ENCODE measurements at regions not wholly inside any gene's neighbourhood (a gene's known extent, or its start where the extent isn't known, plus 50 kb on each side); places are given as distances from the start of the nearest gene placed in this dataset.

DNA sequence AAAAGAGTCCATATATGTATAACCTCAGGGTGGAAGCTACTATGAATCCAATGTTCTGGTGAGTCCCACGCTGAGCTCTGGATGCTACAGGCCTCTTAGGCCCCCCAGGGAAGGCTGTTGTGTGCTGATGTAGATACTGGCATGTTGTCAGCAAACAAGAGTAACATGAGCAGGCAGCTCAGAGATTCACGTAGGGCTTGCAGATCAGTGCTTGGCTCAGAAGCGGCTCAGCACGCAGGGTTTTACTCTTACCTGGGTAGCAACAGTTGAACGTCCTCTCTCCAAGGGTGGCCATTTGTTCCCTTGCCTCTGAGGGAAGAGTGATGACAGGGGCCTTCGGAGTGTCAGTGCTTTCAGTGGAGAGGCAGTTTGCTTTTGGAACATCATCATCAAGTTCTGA is 93.4 kb downstream of the ZFP64 start:
- Histone ChIP-seq H3K9me3 (ENCODE audit: control insufficient read depth, insufficient read depth, low read length) (no peaks in the 10 kb centered on the region), H3K36me3 (ENCODE audit: control insufficient read depth, insufficient read depth, low read length) (peaks cover 41% of the 10 kb centered on the region), H3K27me3 (ENCODE audit: control insufficient read depth, insufficient read depth, low read length) (peaks cover 40% of the 10 kb centered on the region), H3K9ac (ENCODE audit: low read depth, low read length) (no peak overlapping the region), H3K27ac (ENCODE audit: low read depth, low read length) (no peak overlapping the region), H3K4me3 (ENCODE audit: low read depth, low read length) (no peak overlapping the region), H3K4me1 (ENCODE audit: control insufficient read depth, insufficient read depth, low read length) (peaks cover 10% of the 10 kb centered on the region)

DNA sequence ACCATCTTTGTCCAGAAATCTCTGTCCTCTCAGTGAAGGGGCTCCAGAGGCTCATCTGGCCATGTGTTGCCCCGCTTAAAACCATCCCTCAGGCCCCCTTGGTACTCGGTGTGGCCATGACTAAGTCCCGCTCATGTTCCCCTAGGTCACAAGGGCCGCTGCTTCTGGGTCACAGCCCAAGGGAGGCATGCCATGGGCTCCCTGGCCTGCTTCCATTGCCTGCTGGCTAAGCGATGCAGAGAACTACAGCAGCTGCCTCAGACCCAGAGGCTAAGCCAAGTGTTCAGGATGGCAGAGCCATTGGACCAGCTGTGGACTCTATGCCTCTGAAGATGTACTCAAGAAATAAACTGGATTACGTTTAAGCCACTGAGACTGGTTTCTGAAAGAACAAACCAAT is 95.5 kb downstream of the ZFP64 start:
- Histone ChIP-seq H3K9me3 (ENCODE audit: control insufficient read depth, insufficient read depth, low read length) (no peaks in the 10 kb centered on the region), H3K27me3 (ENCODE audit: control insufficient read depth, insufficient read depth, low read length) (peaks cover 19% of the 10 kb centered on the region), H3K9ac (ENCODE audit: low read depth, low read length) (no peak overlapping the region), H3K4me1 (ENCODE audit: control insufficient read depth, insufficient read depth, low read length) (peaks cover 3% of the 10 kb centered on the region; the same call in 1 of the 2 replicates), H3K27ac (ENCODE audit: low read depth, low read length) (no peak overlapping the region), H3K36me3 (ENCODE audit: control insufficient read depth, insufficient read depth, low read length) (peaks cover 41% of the 10 kb centered on the region), H3K4me3 (ENCODE audit: low read depth, low read length) (no peak overlapping the region)

DNA sequence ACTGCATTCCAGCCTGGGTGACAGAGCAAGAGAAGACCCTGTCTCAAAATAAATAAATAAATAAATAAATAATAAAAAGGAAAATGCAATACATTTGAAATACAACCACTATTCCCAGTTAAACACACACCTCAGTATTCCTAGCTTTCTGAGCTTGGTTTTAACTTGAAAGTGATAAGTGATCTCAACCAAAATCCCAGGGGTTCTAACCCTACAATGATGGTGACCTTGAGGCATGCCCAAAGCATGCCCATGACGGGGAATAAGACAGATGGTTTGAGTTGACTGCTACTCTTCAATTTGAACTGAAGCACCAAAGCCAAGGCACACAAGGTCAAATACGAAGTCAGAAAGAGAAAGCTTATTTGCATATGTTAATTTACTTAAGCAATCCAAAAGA is 96.9 kb downstream of the ZFP64 start:
- Histone ChIP-seq H3K27ac (ENCODE audit: low read depth, low read length) (no peak overlapping the region), H3K4me1 (ENCODE audit: control insufficient read depth, insufficient read depth, low read length) (peaks cover 3% of the 10 kb centered on the region; the same call in 1 of the 2 replicates), H3K27me3 (ENCODE audit: control insufficient read depth, insufficient read depth, low read length) (peaks cover 7% of the 10 kb centered on the region), H3K4me3 (ENCODE audit: low read depth, low read length) (no peak overlapping the region), H3K9me3 (ENCODE audit: control insufficient read depth, insufficient read depth, low read length) (no peaks in the 10 kb centered on the region), H3K9ac (ENCODE audit: low read depth, low read length) (no peak overlapping the region), H3K36me3 (ENCODE audit: control insufficient read depth, insufficient read depth, low read length) (peaks cover 41% of the 10 kb centered on the region)

DNA sequence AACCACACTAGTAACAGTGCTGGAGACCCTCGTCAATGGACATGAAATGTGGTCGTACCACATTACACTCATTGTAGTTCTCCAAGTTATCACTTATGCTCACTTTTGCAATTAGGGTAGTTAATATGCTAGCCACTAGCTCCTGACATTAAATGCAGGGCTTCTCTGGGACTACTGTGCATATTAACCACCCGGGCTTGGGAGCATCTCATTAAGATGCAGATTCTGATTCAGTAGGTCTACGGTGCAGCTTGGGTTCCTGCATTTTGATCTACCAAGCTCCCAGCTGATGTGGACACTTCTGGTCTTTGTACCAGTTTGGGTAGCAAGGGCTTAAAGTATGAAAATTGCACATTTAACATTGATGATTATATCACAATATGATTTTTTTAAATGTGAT is 98.0 kb downstream of the ZFP64 start:
- Histone ChIP-seq H3K4me3 (ENCODE audit: low read depth, low read length) (no peak overlapping the region), H3K27ac (ENCODE audit: low read depth, low read length) (no peak overlapping the region), H3K4me1 (ENCODE audit: control insufficient read depth, insufficient read depth, low read length) (peaks cover 3% of the 10 kb centered on the region; the same call in 1 of the 2 replicates), H3K9me3 (ENCODE audit: control insufficient read depth, insufficient read depth, low read length) (no peaks in the 10 kb centered on the region), H3K27me3 (ENCODE audit: control insufficient read depth, insufficient read depth, low read length) (no peaks in the 10 kb centered on the region), H3K36me3 (ENCODE audit: control insufficient read depth, insufficient read depth, low read length) (peaks cover 43% of the 10 kb centered on the region), H3K9ac (ENCODE audit: low read depth, low read length) (no peak overlapping the region)

DNA sequence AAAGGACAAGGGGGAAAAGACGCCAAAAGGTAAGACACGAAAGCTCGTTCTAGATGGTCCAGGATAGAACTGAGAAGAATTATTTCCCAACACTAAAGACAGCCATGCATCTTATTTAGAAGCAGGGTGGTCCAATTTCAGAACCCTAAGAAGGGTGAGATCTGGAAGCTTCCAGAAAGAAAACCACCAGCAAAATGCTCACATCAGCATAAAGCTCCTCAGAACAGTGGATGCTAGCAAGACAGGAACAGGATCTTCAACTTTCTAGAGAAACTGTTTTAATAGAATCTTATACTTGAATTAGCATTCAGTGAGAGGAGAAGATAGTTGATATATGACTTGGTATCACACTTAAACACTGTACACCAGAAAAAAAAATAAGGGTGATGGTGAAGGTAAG is 101.5 kb downstream of the ZFP64 start:
- peaks cover 46% of the 10 kb centered on the region for H3K36me3 ChIP-seq (ENCODE audit: control insufficient read depth, insufficient read depth, low read length)
- H3K4me3 ChIP-seq (ENCODE audit: low read depth, low read length) = no peak overlapping the region
- H3K9ac ChIP-seq (ENCODE audit: low read depth, low read length) = no peak overlapping the region
- no peak overlapping the region for H3K27ac ChIP-seq (ENCODE audit: low read depth, low read length)
- H3K9me3 ChIP-seq (ENCODE audit: control insufficient read depth, insufficient read depth, low read length) = peaks cover 11% of the 10 kb centered on the region
- no peaks in the 10 kb centered on the region for H3K27me3 ChIP-seq (ENCODE audit: control insufficient read depth, insufficient read depth, low read length)
- peaks cover 1% of the 10 kb centered on the region; the same call in 1 of the 2 replicates for H3K4me1 ChIP-seq (ENCODE audit: control insufficient read depth, insufficient read depth, low read length)

DNA sequence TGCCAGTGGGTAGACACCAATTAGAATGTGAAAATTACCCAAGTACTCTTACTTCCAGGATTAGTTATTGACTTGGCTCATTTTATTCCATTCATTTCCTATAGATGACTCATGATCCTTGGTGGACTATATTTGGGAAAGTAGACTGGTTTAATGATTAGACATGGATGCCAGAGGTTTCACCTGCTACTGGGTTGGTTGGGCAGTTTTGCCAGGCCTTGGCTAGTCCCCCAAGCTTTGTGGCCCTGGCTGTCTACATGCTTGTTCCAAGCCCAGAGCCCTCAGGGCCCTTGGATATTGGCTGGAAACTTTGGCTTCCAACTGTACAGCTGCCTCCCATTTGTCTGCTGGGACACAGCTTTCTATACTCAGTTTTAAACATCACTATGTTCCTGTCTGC is 104.1 kb downstream of the ZFP64 start:
- peaks cover 41% of the 10 kb centered on the region for H3K36me3 ChIP-seq (ENCODE audit: control insufficient read depth, insufficient read depth, low read length)
- H3K4me1 ChIP-seq (ENCODE audit: control insufficient read depth, insufficient read depth, low read length) = no peaks in the 10 kb centered on the region
- H3K27ac ChIP-seq (ENCODE audit: low read depth, low read length) = no peak overlapping the region
- H3K9ac ChIP-seq (ENCODE audit: low read depth, low read length) = no peak overlapping the region
- no peak overlapping the region for H3K4me3 ChIP-seq (ENCODE audit: low read depth, low read length)
- H3K27me3 ChIP-seq (ENCODE audit: control insufficient read depth, insufficient read depth, low read length) = no peaks in the 10 kb centered on the region
- H3K9me3 ChIP-seq (ENCODE audit: control insufficient read depth, insufficient read depth, low read length) = peaks cover 11% of the 10 kb centered on the region

GRCh38 chr20:52086878-52087277 is 104.7 kb downstream of the ZFP64 start:
- Histone ChIP-seq H3K36me3 (ENCODE audit: control insufficient read depth, insufficient read depth, low read length) (peaks cover 41% of the 10 kb centered on the region), H3K4me1 (ENCODE audit: control insufficient read depth, insufficient read depth, low read length) (no peaks in the 10 kb centered on the region), H3K9me3 (ENCODE audit: control insufficient read depth, insufficient read depth, low read length) (peaks cover 11% of the 10 kb centered on the region), H3K4me3 (ENCODE audit: low read depth, low read length) (no peak overlapping the region), H3K9ac (ENCODE audit: low read depth, low read length) (no peak overlapping the region), H3K27ac (ENCODE audit: low read depth, low read length) (no peak overlapping the region), H3K27me3 (ENCODE audit: control insufficient read depth, insufficient read depth, low read length) (no peaks in the 10 kb centered on the region)

DNA sequence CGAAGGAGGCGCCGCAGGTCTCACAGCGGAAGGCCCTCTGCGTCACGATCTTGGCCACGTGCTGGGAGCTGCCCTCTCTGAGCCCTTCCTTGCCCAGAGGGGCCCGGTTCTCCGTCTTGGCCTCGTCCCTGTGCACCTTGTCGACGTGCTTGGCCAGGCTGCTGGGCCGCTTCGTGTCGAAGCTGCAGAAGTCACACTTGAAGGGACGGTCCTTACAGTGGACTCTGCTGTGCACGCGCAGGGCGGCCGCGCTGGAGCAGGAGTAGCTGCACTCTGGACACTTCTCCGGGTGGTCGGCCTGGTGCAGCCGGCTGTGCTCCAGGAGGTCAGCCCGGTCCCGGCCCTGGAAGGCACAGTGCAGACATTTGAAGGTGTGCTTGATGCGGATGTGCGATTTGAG is 106.9 kb downstream of the ZFP64 start:
- H3K9ac ChIP-seq (ENCODE audit: low read depth, low read length) = no peak overlapping the region
- H3K27me3 ChIP-seq (ENCODE audit: control insufficient read depth, insufficient read depth, low read length) = no peaks in the 10 kb centered on the region
- H3K4me1 ChIP-seq (ENCODE audit: control insufficient read depth, insufficient read depth, low read length) = 0 out of 2 replicates have a peak, but pooled peaks cover 4% of the 10 kb centered on the region
- no peak overlapping the region for H3K4me3 ChIP-seq (ENCODE audit: low read depth, low read length)
- peaks cover 41% of the 10 kb centered on the region for H3K36me3 ChIP-seq (ENCODE audit: control insufficient read depth, insufficient read depth, low read length)
- no peak overlapping the region for H3K27ac ChIP-seq (ENCODE audit: low read depth, low read length)
- H3K9me3 ChIP-seq (ENCODE audit: control insufficient read depth, insufficient read depth, low read length) = peaks cover 11% of the 10 kb centered on the region

DNA sequence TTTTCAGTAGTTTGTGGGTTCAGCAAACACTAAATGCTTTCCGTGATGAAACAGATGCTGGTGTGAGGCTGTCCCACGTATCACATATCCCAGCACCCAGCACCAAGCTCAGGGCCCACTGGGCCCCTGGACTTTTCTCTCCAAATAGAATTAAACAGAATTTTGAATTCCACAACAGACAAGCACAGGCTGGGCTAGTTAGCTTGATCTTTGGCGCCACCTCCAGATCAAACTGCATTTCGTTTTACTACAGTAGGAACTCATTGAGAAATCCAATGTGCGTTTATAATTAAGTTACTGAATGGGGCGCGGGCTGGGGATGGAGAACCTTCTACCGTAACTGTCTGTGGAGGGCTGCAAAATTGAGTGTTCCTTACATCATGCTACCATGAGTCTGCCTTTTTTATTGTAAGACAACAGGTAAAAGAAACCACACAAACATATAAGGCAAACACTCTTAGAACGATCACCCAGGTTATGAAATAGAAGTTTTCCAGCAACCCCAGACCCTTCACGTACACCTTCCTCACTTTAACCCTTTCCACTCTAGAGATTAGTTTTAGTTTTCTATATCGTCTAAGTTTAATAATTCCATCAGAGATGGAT is 107.8 kb downstream of the ZFP64 start:
- H3K27ac ChIP-seq (ENCODE audit: low read depth, low read length) = no peak overlapping the region
- H3K9me3 ChIP-seq (ENCODE audit: control insufficient read depth, insufficient read depth, low read length) = peaks cover 11% of the 10 kb centered on the region
- H3K36me3 ChIP-seq (ENCODE audit: control insufficient read depth, insufficient read depth, low read length) = peaks cover 41% of the 10 kb centered on the region
- H3K27me3 ChIP-seq (ENCODE audit: control insufficient read depth, insufficient read depth, low read length) = no peaks in the 10 kb centered on the region
- H3K4me1 ChIP-seq (ENCODE audit: control insufficient read depth, insufficient read depth, low read length) = 0 out of 2 replicates have a peak, but pooled peaks cover 4% of the 10 kb centered on the region
- no peak overlapping the region for H3K4me3 ChIP-seq (ENCODE audit: low read depth, low read length)
- no peak overlapping the region for H3K9ac ChIP-seq (ENCODE audit: low read depth, low read length)

DNA sequence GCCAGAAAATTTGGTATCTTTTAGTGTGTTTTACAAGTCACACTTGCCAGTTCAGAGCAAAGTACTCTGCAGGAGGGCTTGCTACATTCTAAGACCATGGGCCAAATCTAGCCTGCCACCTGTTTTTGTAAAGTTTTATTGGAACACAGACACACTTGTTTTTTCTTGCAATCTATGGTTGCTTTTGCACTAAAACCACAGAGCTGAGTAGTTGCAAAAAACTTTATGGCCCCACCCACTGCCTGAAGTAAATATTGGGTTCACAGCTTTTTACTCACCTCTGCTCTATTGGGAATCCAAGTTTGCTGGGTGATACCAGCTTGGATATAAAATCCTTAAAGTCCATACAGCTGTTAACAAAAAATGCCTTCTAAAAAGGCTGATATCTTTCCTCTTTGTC is 109.0 kb downstream of the ZFP64 start:
- Histone ChIP-seq H3K9ac (ENCODE audit: low read depth, low read length) (no peak overlapping the region), H3K36me3 (ENCODE audit: control insufficient read depth, insufficient read depth, low read length) (peaks cover 29% of the 10 kb centered on the region), H3K4me1 (ENCODE audit: control insufficient read depth, insufficient read depth, low read length) (0 out of 2 replicates have a peak, but pooled peaks cover 4% of the 10 kb centered on the region), H3K4me3 (ENCODE audit: low read depth, low read length) (no peak overlapping the region), H3K27me3 (ENCODE audit: control insufficient read depth, insufficient read depth, low read length) (no peaks in the 10 kb centered on the region), H3K9me3 (ENCODE audit: control insufficient read depth, insufficient read depth, low read length) (peaks cover 8% of the 10 kb centered on the region), H3K27ac (ENCODE audit: low read depth, low read length) (no peak overlapping the region)

GRCh38 chr20:52081791-52082190 is 109.8 kb downstream of the ZFP64 start:
- Histone ChIP-seq H3K36me3 (ENCODE audit: control insufficient read depth, insufficient read depth, low read length) (peaks cover 21% of the 10 kb centered on the region), H3K4me3 (ENCODE audit: low read depth, low read length) (no peak overlapping the region), H3K27me3 (ENCODE audit: control insufficient read depth, insufficient read depth, low read length) (no peaks in the 10 kb centered on the region), H3K9ac (ENCODE audit: low read depth, low read length) (no peak overlapping the region), H3K4me1 (ENCODE audit: control insufficient read depth, insufficient read depth, low read length) (0 out of 2 replicates have a peak, but pooled peaks cover 4% of the 10 kb centered on the region), H3K27ac (ENCODE audit: low read depth, low read length) (no peak overlapping the region), H3K9me3 (ENCODE audit: control insufficient read depth, insufficient read depth, low read length) (peaks cover 1% of the 10 kb centered on the region)
